KBM-7 (cell line): ENCODE measurements at regions not wholly inside any gene's neighbourhood (a gene's known extent, or its start where the extent isn't known, plus 50 kb on each side); places are given as distances from the start of the nearest gene placed in this dataset.

Experiments
- DNase-seq: peaks from one replicate; pipeline ENCODE4 v3.0.0-alpha.2; 2015
- in situ Hi-C: fragments of 300-500 bp; cut with MboI; formaldehyde crosslinking; loops from 2 replicates; pipeline ENCODE4 v1.14.3; 2020; ENCODE audit warnings: low sequenced_read_pairs, low pct_unique_long_range_greater_than_20kb, mixed read lengths

DNA sequence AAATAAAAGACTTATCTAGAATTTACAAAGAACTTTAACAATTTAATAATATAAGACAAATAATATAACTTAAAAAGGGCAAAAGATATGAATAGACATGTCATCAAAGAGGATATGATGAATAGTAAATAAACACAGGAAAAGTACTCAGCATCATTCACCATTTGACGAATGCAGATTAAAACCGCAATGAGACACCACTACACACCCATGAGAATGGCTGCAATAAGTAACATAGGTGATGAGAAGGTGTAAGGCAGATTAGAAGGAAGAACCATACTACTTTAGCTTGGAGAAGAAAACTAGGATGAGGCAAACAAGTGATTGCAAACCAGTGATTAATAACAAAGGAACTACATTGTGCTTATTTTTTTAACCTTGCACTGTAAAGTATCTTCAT is 152.0 kb downstream of the CYRIA start:
- no peak for DNase-seq
- in situ Hi-C loops = no loop called here

DNA sequence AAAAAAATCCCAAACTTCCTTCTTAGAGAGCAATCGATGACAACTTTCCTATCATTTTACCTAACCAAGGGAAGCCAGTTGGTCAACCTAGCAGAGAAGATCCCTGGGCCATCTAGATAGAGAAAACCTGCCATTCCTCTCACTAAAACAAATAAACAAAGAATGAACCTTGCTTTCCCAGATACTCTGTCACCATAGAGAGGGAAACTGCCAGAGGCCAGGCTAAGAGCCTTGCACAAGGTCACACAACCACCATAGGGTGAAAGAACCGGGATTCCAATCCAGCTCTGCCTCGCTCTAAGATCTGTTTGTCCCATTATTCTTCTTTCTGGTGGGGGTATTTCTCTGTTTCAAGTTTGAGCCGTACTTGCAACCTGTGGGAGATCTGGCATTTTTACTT is 154.6 kb downstream of the CYRIA start:
- in situ Hi-C loops = no loop called here
- no peak for DNase-seq

DNA sequence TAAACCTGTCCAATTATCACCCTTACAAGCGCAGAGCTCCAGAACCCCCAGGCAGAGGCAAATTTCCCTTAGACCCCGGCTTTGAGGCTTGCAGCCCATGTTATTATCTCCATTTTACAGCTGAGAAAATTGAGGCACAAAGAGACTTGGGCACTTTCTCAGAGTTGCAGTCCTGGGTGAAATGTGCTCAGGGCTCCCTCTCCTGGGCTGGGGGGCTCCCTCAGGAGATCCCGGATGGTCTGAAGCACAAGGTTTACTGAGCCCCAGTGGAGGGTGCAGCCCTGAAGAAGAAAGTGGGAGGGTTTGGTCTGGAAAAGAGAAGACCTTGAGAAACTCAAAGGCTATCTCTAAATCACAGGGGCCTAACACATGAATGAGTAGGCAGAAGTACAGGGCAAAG is 156.6 kb downstream of the CYRIA start:
- DNase-seq = no peak
- in situ Hi-C loops = no loop called here

DNA sequence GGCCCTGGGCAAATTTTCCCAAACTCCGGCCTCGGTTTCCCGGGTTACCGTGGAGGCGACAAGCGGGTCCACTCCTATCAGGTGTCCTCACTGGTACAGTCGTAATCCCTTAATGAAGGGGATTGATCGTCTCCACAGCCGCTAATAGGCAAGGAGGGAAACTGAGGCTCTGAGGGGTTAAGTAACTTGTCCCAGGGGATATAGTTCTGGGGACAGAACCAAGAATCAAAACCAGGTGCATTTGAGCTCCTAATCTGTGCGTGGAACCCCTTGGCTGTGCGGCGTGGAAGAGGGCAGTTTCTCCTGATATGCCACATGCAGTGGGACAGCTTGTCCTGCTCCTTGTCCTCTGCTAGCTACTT is 157.2 kb downstream of the CYRIA start:
- in situ Hi-C loops = no loop called here
- no peak for DNase-seq

DNA sequence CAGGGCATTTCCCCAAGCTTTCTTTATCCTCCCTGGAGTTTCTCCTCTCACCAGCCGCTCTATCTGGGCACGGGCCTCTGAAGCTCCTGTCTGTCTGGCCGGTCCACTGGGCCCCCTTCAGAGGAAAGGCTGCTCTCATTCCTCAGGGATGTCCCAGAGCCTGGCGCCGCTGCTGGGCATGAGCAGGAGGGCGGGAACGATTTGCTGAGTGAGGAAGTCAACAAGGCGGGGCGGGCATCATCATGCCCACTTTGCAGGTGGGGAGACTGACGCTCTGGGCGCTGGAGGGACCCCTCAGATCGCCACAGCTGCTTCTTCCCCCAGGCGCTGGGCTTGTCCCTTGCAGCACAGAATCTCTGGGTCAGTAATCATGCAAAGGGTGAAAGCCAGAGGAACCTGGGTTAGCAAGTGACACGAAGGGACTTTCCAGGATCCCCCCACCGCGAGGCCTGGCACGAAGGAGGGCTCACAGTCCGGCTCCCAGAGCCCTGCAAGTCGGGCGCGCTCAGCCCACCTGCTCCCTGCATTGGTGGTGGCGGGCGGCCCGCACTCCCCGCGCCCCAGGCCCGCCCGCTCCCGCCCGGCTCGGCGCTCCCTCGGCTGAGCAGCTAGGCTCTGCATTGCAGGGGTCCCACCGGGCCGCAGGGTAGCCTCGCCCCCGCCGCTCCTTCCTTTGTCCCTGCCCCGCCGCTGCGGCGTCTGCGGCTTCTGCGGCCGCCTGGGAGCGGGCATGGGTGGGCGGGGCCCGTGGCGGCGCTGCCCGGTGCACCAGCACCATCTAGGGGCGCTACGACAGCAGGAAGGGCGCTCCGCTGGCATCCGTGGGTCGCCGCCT is 157.8 kb downstream of the CYRIA start:
- DNase-seq = peak; percentile 35
- in situ Hi-C loops = no loop called here

DNA sequence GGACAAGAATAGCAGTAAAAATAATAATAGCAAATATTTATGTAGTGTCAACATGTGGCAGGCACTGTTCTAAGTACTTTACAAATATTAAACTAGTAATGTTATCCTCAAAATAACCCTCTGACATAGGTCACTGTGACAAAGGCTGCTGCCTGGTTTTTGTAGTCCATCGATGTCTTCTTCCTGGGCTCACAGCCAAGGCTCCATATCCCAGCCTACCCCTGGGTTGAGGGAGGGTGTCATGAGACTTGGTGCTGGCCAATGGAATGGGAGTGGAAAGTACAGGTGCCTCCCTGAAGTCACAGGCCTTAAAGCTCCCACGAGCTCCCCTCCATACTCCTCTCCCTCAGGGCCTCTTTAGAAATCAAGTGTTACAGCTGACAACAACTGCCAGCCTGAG is 159.3 kb downstream of the CYRIA start:
- DNase-seq = no peak
- in situ Hi-C loops = no loop called here

DNA sequence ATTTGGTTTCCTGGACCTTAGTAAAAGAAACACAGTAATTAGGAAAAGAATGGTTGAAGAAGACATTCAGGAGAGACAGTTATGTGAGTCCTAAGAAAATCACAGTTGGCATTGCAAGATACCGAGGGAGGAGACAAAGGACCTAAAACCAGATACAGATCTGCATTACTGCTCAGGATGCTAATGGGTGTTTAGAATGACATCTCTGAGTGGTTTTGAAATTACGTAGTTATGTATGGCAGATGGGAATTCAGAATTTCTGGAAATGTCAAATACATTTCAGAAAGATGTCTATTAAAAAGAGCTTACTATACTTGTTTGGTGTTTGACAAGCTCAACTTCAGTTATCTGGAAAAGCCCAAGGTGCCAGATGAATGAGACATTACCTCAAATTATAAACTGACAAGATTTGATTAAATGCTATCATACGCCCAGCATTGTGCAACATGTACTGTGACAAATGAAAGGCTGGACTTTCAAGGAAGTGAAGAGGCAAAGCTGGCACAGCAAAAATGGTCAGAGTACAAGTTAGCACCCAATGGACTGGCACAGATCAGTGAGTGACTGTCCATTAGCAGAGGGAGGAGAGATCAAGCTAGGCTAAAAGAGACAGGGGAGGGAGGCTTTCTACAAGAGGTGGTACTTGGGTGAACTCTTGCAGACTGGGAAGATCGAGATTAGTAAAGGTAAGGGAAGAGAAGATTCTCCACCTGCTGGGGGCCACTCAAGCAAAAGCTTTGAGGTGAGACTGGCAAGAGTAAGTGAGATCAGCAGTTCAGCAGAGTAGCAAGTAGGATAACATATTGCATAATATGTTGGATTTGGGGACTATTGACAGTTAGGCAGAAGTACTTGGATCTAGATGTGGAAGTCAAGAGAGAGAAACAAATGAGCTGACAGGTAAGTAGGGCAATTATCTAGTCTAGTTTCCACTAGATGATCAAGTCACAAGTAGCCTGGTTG is 168.9 kb downstream of the CYRIA start:
- in situ Hi-C loops = loop anchor here (25.0 kb wide), 1 partner anchor 559 kb away; the partner anchor contains the start of gene MYCN
- no peak for DNase-seq

DNA sequence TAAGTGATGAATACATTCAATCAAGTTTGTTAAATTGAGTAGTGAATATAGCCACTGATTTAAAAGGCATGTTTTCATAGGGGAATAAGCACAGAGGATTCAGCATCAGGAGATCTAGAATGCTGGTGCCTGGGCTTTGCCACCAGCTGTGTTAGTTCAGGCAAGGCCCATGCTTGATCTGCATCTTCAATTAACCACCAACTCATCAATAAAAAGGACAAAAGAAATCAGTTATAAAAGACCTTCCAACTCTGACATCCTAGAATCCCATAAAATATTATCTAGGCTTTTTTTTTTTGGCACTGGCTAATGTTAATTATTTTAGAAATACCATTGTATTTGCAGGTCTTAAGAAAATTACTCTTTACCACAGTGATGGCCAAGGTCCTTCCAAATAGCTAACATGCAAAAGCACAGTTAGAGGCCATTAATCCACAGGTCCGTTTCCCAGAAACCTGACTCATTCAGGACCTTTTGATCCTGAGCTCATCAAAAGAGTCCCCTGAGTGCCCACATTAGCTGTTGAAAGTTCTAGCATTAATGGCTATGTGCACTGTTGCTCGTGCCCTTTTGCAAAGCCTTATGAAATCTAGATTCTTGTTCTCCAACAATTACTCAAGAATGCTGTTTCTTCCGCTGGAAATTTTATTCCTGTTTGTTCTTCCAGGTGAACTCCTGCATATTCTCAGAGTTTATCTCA is 170.0 kb downstream of the CYRIA start:
- in situ Hi-C loops = loop anchor here (25.0 kb wide), 1 partner anchor 558 kb away; the partner anchor contains the start of gene MYCN

DNA sequence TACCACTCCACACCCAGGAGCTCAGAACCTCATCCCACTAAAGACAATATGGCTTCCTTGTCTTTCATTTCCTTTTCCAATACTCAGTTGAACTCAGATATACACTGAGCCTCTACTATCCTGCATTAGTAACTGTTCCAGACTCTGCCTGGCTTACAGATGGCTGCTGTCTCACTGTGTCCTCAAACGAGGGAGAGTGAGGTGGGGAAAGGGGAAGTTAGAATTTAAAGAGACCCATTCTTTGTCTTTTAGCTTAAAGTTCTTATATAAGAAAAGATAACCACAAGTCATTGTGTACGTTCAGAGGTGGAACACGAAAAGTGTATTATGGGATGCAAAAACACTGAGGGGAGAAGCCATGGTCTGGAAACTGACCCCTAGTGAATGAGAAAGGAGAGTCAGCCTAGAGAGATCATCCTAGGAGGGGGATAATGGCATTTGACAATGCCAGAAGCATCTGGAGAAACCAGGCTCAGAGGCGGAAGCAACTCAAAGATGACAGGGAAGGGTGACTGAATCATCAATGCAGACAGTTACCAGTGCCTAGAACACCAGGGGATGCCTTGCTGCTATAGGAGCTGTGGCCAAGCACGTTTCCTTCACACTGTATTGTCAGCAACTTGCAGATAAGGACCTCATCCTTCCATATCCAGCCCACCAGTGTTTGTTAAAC is 170.7 kb downstream of the CYRIA start:
- DNase-seq = no peak
- in situ Hi-C loops = loop anchor here (25.0 kb wide), 1 partner anchor 558 kb away; the partner anchor contains the start of gene MYCN

More for the DNA sequence above, 170.0 kb downstream of the CYRIA start:
- no peak for DNase-seq

DNA sequence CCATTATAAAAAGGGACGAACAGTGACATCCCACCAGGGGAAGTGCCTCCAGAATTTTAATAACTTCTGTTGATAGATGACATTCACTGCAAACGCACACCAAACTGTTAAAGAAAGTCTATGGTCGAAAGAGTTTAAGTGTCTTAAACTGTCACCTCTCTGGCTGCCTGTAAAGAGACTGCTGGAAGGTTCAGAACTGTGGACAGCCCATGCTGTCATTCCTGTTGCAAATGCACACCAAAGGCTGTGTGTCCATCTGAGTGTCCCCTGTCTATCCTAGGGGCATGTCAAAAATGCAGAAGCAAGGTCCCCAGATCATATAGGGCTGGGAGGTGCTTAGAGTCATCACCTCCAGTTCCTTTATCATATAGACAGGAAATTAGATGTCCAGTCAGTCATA is 171.8 kb downstream of the CYRIA start:
- no peak for DNase-seq
- in situ Hi-C loops = loop anchor here (25.0 kb wide), 1 partner anchor 556 kb away; the partner anchor contains the start of gene MYCN

DNA sequence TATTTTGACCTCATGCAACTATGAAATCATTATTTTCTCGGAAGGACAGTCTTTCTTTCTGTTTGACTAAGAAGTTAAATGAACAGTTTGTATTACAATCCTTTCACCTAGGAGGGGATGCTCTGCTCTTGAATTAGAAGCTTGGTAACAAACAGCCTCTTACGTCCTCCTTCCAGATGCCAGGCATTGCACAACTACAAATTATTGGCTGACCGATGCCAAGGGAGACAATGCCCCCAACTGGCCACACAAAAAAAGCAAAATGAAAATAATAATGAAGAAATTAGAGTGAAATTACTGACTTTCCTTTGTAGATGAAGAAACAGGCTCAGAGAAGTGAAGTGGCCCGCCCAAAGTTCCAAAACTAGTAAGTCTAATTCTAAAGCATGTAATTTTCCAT is 177.9 kb downstream of the CYRIA start:
- in situ Hi-C loops = loop anchor here (25.0 kb wide), 1 partner anchor 550 kb away; the partner anchor contains the start of gene MYCN
- peak; percentile 21 for DNase-seq

DNA sequence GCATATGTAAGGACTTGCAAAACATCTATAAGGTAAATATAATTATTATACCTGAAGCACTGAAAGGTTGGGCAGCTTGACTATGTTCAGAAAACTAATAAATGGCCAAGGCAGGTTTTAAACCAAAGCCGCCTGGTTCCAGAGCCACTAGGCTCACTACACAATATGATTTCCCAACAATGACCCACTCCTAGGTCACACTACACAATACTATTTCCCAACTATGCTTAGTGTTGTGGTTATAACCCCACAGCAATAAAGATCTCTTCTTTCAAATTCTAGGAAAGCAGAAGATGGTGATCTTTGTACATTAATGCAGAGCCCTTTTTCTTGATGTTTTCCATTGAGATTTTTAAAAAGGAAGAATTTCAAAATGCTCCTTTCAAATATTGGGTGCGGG is 180.4 kb downstream of the CYRIA start:
- no peak for DNase-seq
- in situ Hi-C loops = loop anchor here (25.0 kb wide), 1 partner anchor 548 kb away; the partner anchor contains the start of gene MYCN

DNA sequence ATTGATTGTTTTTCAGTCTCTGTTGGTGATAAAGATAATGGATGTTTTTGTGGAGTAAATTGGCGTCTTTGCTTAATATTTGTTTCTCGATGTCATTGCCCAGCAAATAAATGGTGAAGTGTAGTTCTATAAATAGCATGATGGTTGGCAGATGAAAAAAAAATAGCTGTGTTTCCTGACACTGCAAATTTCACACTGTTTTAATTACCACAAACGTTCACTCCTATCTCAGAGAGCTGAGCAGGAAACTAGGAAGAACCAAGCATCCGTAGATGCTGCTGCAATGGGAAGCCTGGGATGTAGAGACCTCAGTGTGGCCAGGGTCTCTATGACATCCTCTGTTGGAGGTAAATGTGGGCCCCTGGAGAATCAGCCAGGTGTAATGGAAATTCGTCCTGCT is 183.2 kb downstream of the CYRIA start:
- in situ Hi-C loops = loop anchor here (25.0 kb wide), 1 partner anchor 545 kb away; the partner anchor contains the start of gene MYCN
- DNase-seq = no peak

DNA sequence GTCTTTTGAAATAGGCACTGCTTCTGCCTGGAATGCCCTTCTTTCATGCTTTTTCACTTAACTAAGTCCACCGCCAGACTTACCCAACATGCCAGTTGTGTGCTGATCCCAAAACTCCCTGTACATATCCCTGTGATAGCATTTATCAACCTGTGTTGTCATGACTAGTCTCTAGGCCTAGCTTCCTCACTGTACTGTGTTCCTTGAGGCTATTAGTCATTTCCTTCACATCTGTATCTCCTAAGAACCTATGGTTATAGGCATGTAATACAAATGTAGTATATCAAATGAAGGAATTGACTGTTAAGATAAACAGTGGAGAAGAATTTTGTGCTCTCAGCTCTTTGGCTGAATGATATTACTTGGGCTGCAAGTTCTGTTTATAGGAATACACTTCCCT is 184.3 kb downstream of the CYRIA start:
- no peak for DNase-seq
- in situ Hi-C loops = loop anchor here (25.0 kb wide), 1 partner anchor 544 kb away; the partner anchor contains the start of gene MYCN

DNA sequence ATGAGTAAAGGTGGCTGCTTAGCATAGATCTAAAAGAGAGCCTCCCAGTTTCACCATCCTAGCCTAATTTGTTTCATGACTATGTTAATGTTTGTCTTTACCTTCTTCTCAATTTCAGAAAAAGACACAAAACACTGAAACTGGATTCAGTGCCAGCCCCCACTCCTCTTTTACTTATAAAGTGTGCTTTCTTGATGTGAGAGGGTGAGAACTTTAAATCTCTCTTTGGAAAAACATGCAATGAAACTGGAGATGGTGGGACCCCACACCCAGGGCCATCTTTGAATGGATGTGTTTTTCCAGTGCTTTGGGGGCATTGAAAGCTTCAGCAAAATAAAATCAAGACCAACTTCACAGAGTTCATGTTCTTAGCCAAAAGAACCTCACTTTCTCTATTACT is 185.9 kb downstream of the CYRIA start:
- DNase-seq = no peak
- in situ Hi-C loops = loop anchor here (25.0 kb wide), 1 partner anchor 542 kb away; the partner anchor contains the start of gene MYCN

DNA sequence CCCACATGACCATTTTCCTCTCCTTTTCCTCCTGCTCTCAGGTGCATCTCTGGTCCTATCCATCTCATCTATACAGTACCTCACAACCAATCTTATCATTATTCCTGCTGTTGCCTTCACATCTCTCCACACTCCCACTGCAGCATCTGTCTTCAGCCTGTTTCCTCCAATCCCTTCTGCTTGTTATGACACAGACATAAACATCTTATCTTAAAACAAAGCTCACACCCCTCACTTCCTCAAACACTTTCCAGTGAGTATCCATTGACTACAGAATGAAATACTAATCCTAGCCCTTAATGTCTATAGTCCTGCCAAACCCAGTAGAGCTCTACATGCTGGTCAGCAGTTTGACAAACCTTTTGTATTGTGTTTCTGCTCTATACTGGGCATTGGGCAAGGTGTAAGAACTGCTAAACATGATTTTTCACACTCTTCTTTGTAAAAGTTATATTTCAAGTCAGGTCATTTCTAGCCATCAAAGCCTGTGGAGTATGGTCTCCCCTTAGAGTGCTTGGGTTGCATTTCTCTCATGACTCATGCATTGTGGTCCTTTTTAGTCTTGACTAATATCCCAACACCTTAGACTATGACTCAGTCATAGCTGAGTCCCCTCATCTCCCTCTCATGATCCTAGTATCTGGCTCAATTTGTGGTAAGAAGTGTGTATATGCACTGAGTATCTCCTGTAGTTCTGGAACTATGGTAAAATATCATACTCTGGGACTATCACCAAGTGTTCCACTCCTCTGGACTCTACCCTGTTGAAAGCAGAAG is 187.0 kb downstream of the CYRIA start:
- no peak for DNase-seq
- in situ Hi-C loops = loop anchor here (25.0 kb wide), 1 partner anchor 541 kb away; the partner anchor contains the start of gene MYCN

DNA sequence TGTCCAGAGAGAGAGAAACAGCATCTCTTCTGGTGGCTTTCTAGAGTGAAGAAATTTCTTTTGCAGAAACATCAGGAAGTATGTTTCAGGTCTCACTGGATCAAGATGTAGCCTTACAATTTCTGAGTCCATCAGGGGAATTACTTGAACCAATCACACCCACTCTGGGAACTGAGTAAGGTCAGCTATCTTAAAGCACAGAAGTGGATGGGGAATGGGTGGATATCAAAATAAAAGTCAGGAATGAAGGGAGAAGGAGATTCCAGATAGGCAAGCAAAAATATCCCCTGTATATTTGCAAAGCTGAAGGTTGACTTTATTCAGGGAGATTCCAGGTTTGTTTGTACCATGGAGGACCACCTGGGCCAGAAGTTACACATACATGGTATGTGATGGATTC is 188.0 kb downstream of the CYRIA start:
- in situ Hi-C loops = loop anchor here (25.0 kb wide), 1 partner anchor 540 kb away; the partner anchor contains the start of gene MYCN
- no peak for DNase-seq
